ENCODE measurements at regions not wholly inside any gene's neighbourhood (a gene's known extent, or its start where the extent isn't known, plus 50 kb on each side); places are given as distances from the start of the nearest gene placed in this dataset.

- no peak overlapping the region for H3K4me3 ChIP-seq (ENCODE audit: low read length in 2 of 2)
- no peak overlapping the region for H3K27ac ChIP-seq (ENCODE audit: low read depth in 1 of 2, low read length in 1 of 2)
- H3K27me3 ChIP-seq (ENCODE audit: control insufficient read depth in 2 of 2, insufficient read depth in 1 of 2, low read length in 1 of 2), result no peaks in the 10 kb centered on the region
- H3K36me3 ChIP-seq (ENCODE audit: control insufficient read depth in 2 of 2, insufficient read depth in 2 of 2, low read length in 1 of 2), result no peaks in the 10 kb centered on the region
- H3K4me1 ChIP-seq (ENCODE audit: control insufficient read depth in 2 of 2, insufficient read depth in 2 of 2, low read length in 2 of 2), result no peaks in the 10 kb centered on the region
- DNase-seq (ENCODE audit: low read depth in 6 of 9, low spot score in 9 of 9), result no peak
- H3K9me3 ChIP-seq (ENCODE audit: control insufficient read depth in 2 of 2, insufficient read depth in 1 of 2, low read length in 1 of 2), result no peaks in the 10 kb centered on the region
- 84% methylated on average over 7 of the region's 7 CpGs for WGBS
Observed at GRCh38 chr7:134391223-134391622, 67.7 kb downstream of the AKR1B1 start.

- 92% methylated on average over 6 of the region's 6 CpGs for WGBS
- no peaks in the 10 kb centered on the region for H3K36me3 ChIP-seq (ENCODE audit: control insufficient read depth in 2 of 2, insufficient read depth in 2 of 2, low read length in 1 of 2)
- no peaks in the 10 kb centered on the region for H3K27me3 ChIP-seq (ENCODE audit: control insufficient read depth in 2 of 2, insufficient read depth in 1 of 2, low read length in 1 of 2)
- no peaks in the 10 kb centered on the region for H3K9me3 ChIP-seq (ENCODE audit: control insufficient read depth in 2 of 2, insufficient read depth in 1 of 2, low read length in 1 of 2)
- no peaks in the 10 kb centered on the region for H3K4me1 ChIP-seq (ENCODE audit: control insufficient read depth in 2 of 2, insufficient read depth in 2 of 2, low read length in 2 of 2)
- no peak for DNase-seq (ENCODE audit: low read depth in 6 of 9, low spot score in 9 of 9)
- no peak overlapping the region for H3K4me3 ChIP-seq (ENCODE audit: low read length in 2 of 2)
- no peak overlapping the region for H3K27ac ChIP-seq (ENCODE audit: low read depth in 1 of 2, low read length in 1 of 2)
Observed at GRCh38 chr7:134388336-134389019, 70.4 kb downstream of the AKR1B1 start.

- WGBS, result 94% methylated on average over 7 of the region's 7 CpGs
- no peaks in the 10 kb centered on the region for H3K4me1 ChIP-seq (ENCODE audit: control insufficient read depth in 2 of 2, insufficient read depth in 2 of 2, low read length in 2 of 2)
- no peaks in the 10 kb centered on the region for H3K27me3 ChIP-seq (ENCODE audit: control insufficient read depth in 2 of 2, insufficient read depth in 1 of 2, low read length in 1 of 2)
- H3K36me3 ChIP-seq (ENCODE audit: control insufficient read depth in 2 of 2, insufficient read depth in 2 of 2, low read length in 1 of 2), result no peaks in the 10 kb centered on the region
- H3K27ac ChIP-seq (ENCODE audit: low read depth in 1 of 2, low read length in 1 of 2), result no peak overlapping the region
- DNase-seq (ENCODE audit: low read depth in 6 of 9, low spot score in 9 of 9), result no peak
- H3K9me3 ChIP-seq (ENCODE audit: control insufficient read depth in 2 of 2, insufficient read depth in 1 of 2, low read length in 1 of 2), result no peaks in the 10 kb centered on the region
- no peak overlapping the region for H3K4me3 ChIP-seq (ENCODE audit: low read length in 2 of 2)
Observed at GRCh38 chr7:134378562-134378961, 61.8 kb upstream of the SLC35B4 start.

- Histone ChIP-seq H3K27ac (ENCODE audit: low read depth in 1 of 2, low read length in 1 of 2) (no peak overlapping the region), H3K4me3 (ENCODE audit: low read length in 2 of 2) (no peak overlapping the region), H3K9me3 (ENCODE audit: control insufficient read depth in 2 of 2, insufficient read depth in 1 of 2, low read length in 1 of 2) (no peaks in the 10 kb centered on the region), H3K36me3 (ENCODE audit: control insufficient read depth in 2 of 2, insufficient read depth in 2 of 2, low read length in 1 of 2) (no peaks in the 10 kb centered on the region), H3K27me3 (ENCODE audit: control insufficient read depth in 2 of 2, insufficient read depth in 1 of 2, low read length in 1 of 2) (no peaks in the 10 kb centered on the region), H3K4me1 (ENCODE audit: control insufficient read depth in 2 of 2, insufficient read depth in 2 of 2, low read length in 2 of 2) (no peaks in the 10 kb centered on the region)
- no peak for DNase-seq (ENCODE audit: low read depth in 6 of 9, low spot score in 9 of 9)
Observed at GRCh38 chr7:134376693-134377092, 60.0 kb upstream of the SLC35B4 start.

GRCh38 chr7:134375206-134375605 is 58.5 kb upstream of the SLC35B4 start:
- Histone ChIP-seq H3K4me1 (ENCODE audit: control insufficient read depth in 2 of 2, insufficient read depth in 2 of 2, low read length in 2 of 2) (no peaks in the 10 kb centered on the region), H3K9me3 (ENCODE audit: control insufficient read depth in 2 of 2, insufficient read depth in 1 of 2, low read length in 1 of 2) (no peaks in the 10 kb centered on the region), H3K27ac (ENCODE audit: low read depth in 1 of 2, low read length in 1 of 2) (no peak overlapping the region), H3K27me3 (ENCODE audit: control insufficient read depth in 2 of 2, insufficient read depth in 1 of 2, low read length in 1 of 2) (peaks cover 0 to 2% of the 10 kb centered on the region in 2 donors), H3K36me3 (ENCODE audit: control insufficient read depth in 2 of 2, insufficient read depth in 2 of 2, low read length in 1 of 2) (no peaks in the 10 kb centered on the region), H3K4me3 (ENCODE audit: low read length in 2 of 2) (no peak overlapping the region)
- DNase-seq (ENCODE audit: low read depth in 6 of 9, low spot score in 9 of 9), result no peak
- over 99% methylated on average over 5 of the region's 5 CpGs for WGBS

GRCh38 chr7:134374791-134375190 is 58.1 kb upstream of the SLC35B4 start:
- Histone ChIP-seq H3K27ac (ENCODE audit: low read depth in 1 of 2, low read length in 1 of 2) (no peak overlapping the region), H3K27me3 (ENCODE audit: control insufficient read depth in 2 of 2, insufficient read depth in 1 of 2, low read length in 1 of 2) (peaks cover 0 to 2% of the 10 kb centered on the region in 2 donors), H3K36me3 (ENCODE audit: control insufficient read depth in 2 of 2, insufficient read depth in 2 of 2, low read length in 1 of 2) (no peaks in the 10 kb centered on the region), H3K4me3 (ENCODE audit: low read length in 2 of 2) (no peak overlapping the region), H3K9me3 (ENCODE audit: control insufficient read depth in 2 of 2, insufficient read depth in 1 of 2, low read length in 1 of 2) (no peaks in the 10 kb centered on the region), H3K4me1 (ENCODE audit: control insufficient read depth in 2 of 2, insufficient read depth in 2 of 2, low read length in 2 of 2) (no peaks in the 10 kb centered on the region)
- WGBS, result 89% methylated on average over 4 of the region's 4 CpGs
- no peak for DNase-seq (ENCODE audit: low read depth in 6 of 9, low spot score in 9 of 9)

- H3K4me3 ChIP-seq (ENCODE audit: low read length in 2 of 2), result no peak overlapping the region
- H3K9me3 ChIP-seq (ENCODE audit: control insufficient read depth in 2 of 2, insufficient read depth in 1 of 2, low read length in 1 of 2), result no peaks in the 10 kb centered on the region
- 98% methylated on average over 1 of the region's 1 CpG for WGBS
- DNase-seq (ENCODE audit: low read depth in 6 of 9, low spot score in 9 of 9), result no peak
- H3K27ac ChIP-seq (ENCODE audit: low read depth in 1 of 2, low read length in 1 of 2), result no peak overlapping the region
- H3K27me3 ChIP-seq (ENCODE audit: control insufficient read depth in 2 of 2, insufficient read depth in 1 of 2, low read length in 1 of 2), result peaks cover 0 to 2% of the 10 kb centered on the region in 2 donors
- H3K36me3 ChIP-seq (ENCODE audit: control insufficient read depth in 2 of 2, insufficient read depth in 2 of 2, low read length in 1 of 2), result no peaks in the 10 kb centered on the region
- H3K4me1 ChIP-seq (ENCODE audit: control insufficient read depth in 2 of 2, insufficient read depth in 2 of 2, low read length in 2 of 2), result no peaks in the 10 kb centered on the region
Observed at GRCh38 chr7:134374291-134374690, 57.6 kb upstream of the SLC35B4 start.

- H3K4me1 ChIP-seq (ENCODE audit: control insufficient read depth in 2 of 2, insufficient read depth in 2 of 2, low read length in 2 of 2), result no peaks in the 10 kb centered on the region
- no peaks in the 10 kb centered on the region for H3K9me3 ChIP-seq (ENCODE audit: control insufficient read depth in 2 of 2, insufficient read depth in 1 of 2, low read length in 1 of 2)
Observed at GRCh38 chr7:134372858-134373257, 56.1 kb upstream of the SLC35B4 start.

GRCh38 chr7:134371971-134372370 is 55.2 kb upstream of the SLC35B4 start:
- Histone ChIP-seq H3K27ac (ENCODE audit: low read depth in 1 of 2, low read length in 1 of 2) (no peak overlapping the region), H3K27me3 (ENCODE audit: control insufficient read depth in 2 of 2, insufficient read depth in 1 of 2, low read length in 1 of 2) (peaks cover 0 to 2% of the 10 kb centered on the region in 2 donors), H3K9me3 (ENCODE audit: control insufficient read depth in 2 of 2, insufficient read depth in 1 of 2, low read length in 1 of 2) (no peaks in the 10 kb centered on the region), H3K4me1 (ENCODE audit: control insufficient read depth in 2 of 2, insufficient read depth in 2 of 2, low read length in 2 of 2) (no peaks in the 10 kb centered on the region), H3K4me3 (ENCODE audit: low read length in 2 of 2) (no peak overlapping the region), H3K36me3 (ENCODE audit: control insufficient read depth in 2 of 2, insufficient read depth in 2 of 2, low read length in 1 of 2) (no peaks in the 10 kb centered on the region)
- WGBS, result 85% methylated on average over 5 of the region's 5 CpGs
- no peak for DNase-seq (ENCODE audit: low read depth in 6 of 9, low spot score in 9 of 9)

More at GRCh38 chr7:134372858-134373257, 56.1 kb upstream of the SLC35B4 start:
- no peak for DNase-seq (ENCODE audit: low read depth in 6 of 9, low spot score in 9 of 9)
- no peak overlapping the region for H3K27ac ChIP-seq (ENCODE audit: low read depth in 1 of 2, low read length in 1 of 2)
- H3K27me3 ChIP-seq (ENCODE audit: control insufficient read depth in 2 of 2, insufficient read depth in 1 of 2, low read length in 1 of 2), result peaks cover 0 to 2% of the 10 kb centered on the region in 2 donors
- H3K36me3 ChIP-seq (ENCODE audit: control insufficient read depth in 2 of 2, insufficient read depth in 2 of 2, low read length in 1 of 2), result no peaks in the 10 kb centered on the region
- no peak overlapping the region for H3K4me3 ChIP-seq (ENCODE audit: low read length in 2 of 2)
- WGBS, result 98% methylated on average over 4 of the region's 4 CpGs
